ENCODE measurements at regions not wholly inside any gene's neighbourhood (a gene's known extent, or its start where the extent isn't known, plus 50 kb on each side); places are given as distances from the start of the nearest gene placed in this dataset.

DNA sequence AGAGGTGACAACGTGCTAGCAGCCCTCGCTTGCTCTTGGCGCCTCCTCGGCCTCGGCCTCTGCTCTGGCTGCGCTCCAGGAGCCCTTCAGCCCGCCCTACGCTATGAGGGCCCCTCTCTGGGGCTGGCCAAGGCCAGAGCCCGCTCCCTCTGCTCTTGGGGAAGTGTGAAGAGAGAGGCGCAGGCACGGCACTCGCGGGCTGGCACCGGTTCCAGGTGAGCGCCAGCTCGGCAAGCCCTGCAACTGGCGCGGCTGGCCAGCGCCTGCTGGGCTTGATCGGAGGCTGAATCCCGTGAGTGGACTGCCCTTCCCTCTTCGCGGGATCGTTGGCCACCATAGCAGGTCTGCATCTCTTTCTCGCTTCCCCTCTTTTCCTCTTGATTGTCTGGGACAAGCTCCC, 298.0 kb upstream of the PTPRD start:
- TF ChIP-seq YY1 (IDR thresholded peaks at IDR 0.05; ENCODE audit: insufficient read depth, insufficient read length) (no peak), ZNF274 (IDR thresholded peaks at IDR 0.05; ENCODE audit: low read depth, low read length) (no peak)
